ENCODE measurements at regions not wholly inside any gene's neighbourhood (a gene's known extent, or its start where the extent isn't known, plus 50 kb on each side); places are given as distances from the start of the nearest gene placed in this dataset.

DNA sequence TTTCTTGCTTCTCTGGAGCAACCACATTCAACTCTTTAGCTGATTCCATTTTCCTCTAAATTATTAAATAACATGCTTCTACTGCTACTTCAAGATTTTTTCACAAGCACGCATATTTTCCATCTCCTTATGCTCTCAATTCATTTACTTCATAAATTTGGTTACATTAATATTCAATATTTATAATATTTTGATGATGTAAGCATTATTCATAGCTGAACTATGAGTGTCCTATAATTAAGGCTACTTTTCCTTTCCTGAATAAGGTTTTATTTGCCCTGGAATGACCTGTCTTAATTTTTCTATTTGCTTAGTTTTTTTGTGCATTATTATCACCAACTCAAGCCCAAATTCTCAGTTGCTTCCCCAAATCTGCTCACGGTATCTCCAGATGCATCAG, 109.4 kb upstream of the ADPGK start:
- Histone ChIP-seq H3K23me2 (ENCODE audit: insufficient read length, low read depth, low read length, poor library complexity, severe bottlenecking) (peaks cover 4% of the 10 kb centered on the region), H3K4ac (ENCODE audit: low read depth, low read length) (no peak overlapping the region), H4K91ac (ENCODE audit: insufficient read length, low read depth, low read length) (no peak overlapping the region), H2BK20ac (ENCODE audit: low read depth, low read length, poor library complexity, severe bottlenecking) (no peak overlapping the region), H3K79me2 (ENCODE audit: insufficient read depth, low read length) (no peaks in the 10 kb centered on the region), H3K9me3 (ENCODE audit: control insufficient read depth, low read depth, low read length) (no peaks in the 10 kb centered on the region), H3K18ac (ENCODE audit: insufficient read length, low read depth, low read length) (no peak overlapping the region), H3K23ac (ENCODE audit: insufficient read length, low read depth, low read length) (no peak overlapping the region), H4K8ac (replicated peaks; ENCODE audit: insufficient read length, low read depth, low read length) (no peak overlapping the region), H2AFZ (ENCODE audit: low read length) (no peak overlapping the region), H2BK15ac (ENCODE audit: low read depth, low read length) (no peak overlapping the region), H4K20me1 (ENCODE audit: control insufficient read depth, insufficient read depth, insufficient read length) (no peaks in the 10 kb centered on the region), H3K27ac (ENCODE audit: insufficient read length, low read depth, low read length) (no peak overlapping the region), H3T11ph (ENCODE audit: low read length) (no peak overlapping the region), H3K56ac (ENCODE audit: insufficient read length, low read depth, low read length) (no peak overlapping the region), H3K14ac (ENCODE audit: insufficient read depth, low read length) (no peak overlapping the region), H2BK120ac (ENCODE audit: low read depth, low read length, poor library complexity, severe bottlenecking) (no peak overlapping the region), H2AK5ac (ENCODE audit: insufficient read length, low read length) (no peak overlapping the region), H3K79me1 (ENCODE audit: insufficient read depth, low read depth, low read length, poor library complexity, severe bottlenecking) (no peaks in the 10 kb centered on the region), H4K5ac (ENCODE audit: insufficient read length, low read depth, low read length) (no peak overlapping the region), H3K9ac (ENCODE audit: extremely low read depth, insufficient read length, low read length) (no peak overlapping the region), H3K27me3 (ENCODE audit: insufficient read depth, low read length) (no peaks in the 10 kb centered on the region), H2BK12ac (ENCODE audit: insufficient read length, low read depth, low read length) (no peak overlapping the region), H2BK5ac (ENCODE audit: insufficient read length, low read length) (no peak overlapping the region), H3K4me1 (ENCODE audit: insufficient read depth, low read length) (no peaks in the 10 kb centered on the region), H3K4me2 (ENCODE audit: insufficient read depth, insufficient read length, low read length) (no peak overlapping the region)
- H3K27ac Mint-ChIP-seq, result no peak overlapping the region
- peaks cover 0 to 8% of the 10 kb centered on the region in 2 experiments; a peak in 2 of 5 replicates for H3K9me3 Mint-ChIP-seq
- no peak for DNase-seq
- peaks cover 1% of the 10 kb centered on the region for H3K27me3 Mint-ChIP-seq (ENCODE audit: low read depth)
- no peak overlapping the region for H3K4me3 Mint-ChIP-seq
- TF ChIP-seq, protein P1, sequence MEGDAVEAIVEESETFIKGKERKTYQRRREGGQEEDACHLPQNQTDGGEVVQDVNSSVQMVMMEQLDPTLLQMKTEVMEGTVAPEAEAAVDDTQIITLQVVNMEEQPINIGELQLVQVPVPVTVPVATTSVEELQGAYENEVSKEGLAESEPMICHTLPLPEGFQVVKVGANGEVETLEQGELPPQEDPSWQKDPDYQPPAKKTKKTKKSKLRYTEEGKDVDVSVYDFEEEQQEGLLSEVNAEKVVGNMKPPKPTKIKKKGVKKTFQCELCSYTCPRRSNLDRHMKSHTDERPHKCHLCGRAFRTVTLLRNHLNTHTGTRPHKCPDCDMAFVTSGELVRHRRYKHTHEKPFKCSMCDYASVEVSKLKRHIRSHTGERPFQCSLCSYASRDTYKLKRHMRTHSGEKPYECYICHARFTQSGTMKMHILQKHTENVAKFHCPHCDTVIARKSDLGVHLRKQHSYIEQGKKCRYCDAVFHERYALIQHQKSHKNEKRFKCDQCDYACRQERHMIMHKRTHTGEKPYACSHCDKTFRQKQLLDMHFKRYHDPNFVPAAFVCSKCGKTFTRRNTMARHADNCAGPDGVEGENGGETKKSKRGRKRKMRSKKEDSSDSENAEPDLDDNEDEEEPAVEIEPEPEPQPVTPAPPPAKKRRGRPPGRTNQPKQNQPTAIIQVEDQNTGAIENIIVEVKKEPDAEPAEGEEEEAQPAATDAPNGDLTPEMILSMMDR (conservative IDR thresholded peaks at IDR 0.05), result no peak
- H3K36me3 Mint-ChIP-seq (ENCODE audit: insufficient read depth in 1 of 3, low read depth in 3 of 3), result no peaks in the 10 kb centered on the region
- WGBS (ENCODE audit: extremely low coverage, insufficient read length, low lambda C conversion rate), result no CpG with 5 or more reads among the region's 2 CpGs
- no peaks in the 10 kb centered on the region for H3K4me1 Mint-ChIP-seq
